Right ventricle myocardium inferior (tissue), 1 donor: ENCODE measurements at regions not wholly inside any gene's neighbourhood (a gene's known extent, or its start where the extent isn't known, plus 50 kb on each side); places are given as distances from the start of the nearest gene placed in this dataset.
"Not testable (repeated sequence)": the region's sequence is repeated elsewhere in the genome, so short reads cannot be mapped to it uniquely, and the experiment has no call there.

Source experiments
- ATAC-seq: fragments of 200-7000 bp; cut with Tn5 transposase; one replicate; pipeline ENCODE4 v1.9.1; 2020; ENCODE audit warnings: mild to moderate bottlenecking, moderate library complexity
- DNase-seq: peaks from one replicate; pipeline ENCODE4 v3.0.0; 2021; ENCODE audit errors: missing footprints
- intact Hi-C: fragments of 100-400 bp; cut with DNase I; formaldehyde crosslinking; loops from one replicate; pipeline ENCODE4 v1.11.0; 2022
- donor health status: DM: no; HTN: yes; CAD: no; lungs with severe emphysema.

DNA sequence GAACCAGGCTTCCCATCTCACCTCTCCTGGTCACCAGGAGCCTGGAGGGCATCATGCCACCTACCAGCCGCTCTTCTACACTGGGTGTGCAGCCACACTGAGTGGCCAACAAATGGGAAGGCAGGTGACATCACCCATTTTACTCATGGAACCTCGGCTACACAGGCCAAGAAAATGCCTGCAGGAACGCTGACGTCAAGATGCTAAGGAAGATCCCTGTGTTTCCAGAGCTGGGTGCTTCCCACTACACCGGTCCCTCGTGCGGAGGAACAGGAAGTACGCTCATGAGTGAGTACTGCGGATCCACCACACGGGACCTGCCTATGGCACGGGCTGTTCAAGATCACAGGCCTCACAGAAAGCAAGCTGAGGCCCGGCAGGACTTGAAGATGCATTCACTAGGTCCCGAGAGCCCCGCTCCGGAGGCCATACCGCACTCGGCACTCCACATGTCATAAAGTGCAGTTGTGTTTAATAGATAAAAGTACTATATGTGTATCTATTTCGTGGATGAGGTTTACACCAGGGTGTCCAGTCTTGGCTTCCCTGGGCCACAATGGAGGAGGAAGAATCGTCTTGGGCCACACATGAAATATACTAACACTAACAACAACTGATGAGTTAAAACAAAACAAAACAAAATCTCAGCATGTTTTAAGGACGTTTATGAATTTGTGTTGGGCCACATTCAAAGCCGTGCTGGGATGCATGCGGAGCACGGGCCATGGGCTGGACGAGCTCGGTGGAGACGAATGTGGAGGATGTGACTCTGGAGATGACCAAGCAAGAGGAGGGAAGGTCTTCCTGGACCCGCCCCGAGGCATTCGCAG is 257.9 kb downstream of the THBS2 start:
- intact Hi-C loops = no loop called here
- no peak for DNase-seq
- no peak for ATAC-seq

DNA sequence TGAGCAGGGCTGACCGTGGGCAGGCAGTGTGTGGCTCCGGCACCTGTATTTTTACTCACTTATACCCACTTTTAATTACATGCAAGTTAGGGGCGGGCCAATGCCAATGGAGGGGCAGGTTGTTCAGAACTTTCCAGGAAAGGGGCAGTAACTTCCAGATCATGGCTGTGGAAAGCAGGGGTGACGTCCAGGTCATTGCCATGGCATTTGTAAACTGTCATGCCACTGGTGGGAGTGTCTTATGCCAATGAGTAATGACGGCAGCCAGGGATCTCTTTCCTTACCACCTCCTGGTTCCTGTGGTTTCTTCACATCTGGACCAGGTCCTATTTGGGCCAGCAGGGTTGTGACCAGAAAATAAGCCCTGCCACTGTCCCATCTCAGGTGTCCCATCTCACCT is 258.7 kb downstream of the THBS2 start:
- ATAC-seq (no peak), DNase-seq (no peak)
- intact Hi-C loops = no loop called here

DNA sequence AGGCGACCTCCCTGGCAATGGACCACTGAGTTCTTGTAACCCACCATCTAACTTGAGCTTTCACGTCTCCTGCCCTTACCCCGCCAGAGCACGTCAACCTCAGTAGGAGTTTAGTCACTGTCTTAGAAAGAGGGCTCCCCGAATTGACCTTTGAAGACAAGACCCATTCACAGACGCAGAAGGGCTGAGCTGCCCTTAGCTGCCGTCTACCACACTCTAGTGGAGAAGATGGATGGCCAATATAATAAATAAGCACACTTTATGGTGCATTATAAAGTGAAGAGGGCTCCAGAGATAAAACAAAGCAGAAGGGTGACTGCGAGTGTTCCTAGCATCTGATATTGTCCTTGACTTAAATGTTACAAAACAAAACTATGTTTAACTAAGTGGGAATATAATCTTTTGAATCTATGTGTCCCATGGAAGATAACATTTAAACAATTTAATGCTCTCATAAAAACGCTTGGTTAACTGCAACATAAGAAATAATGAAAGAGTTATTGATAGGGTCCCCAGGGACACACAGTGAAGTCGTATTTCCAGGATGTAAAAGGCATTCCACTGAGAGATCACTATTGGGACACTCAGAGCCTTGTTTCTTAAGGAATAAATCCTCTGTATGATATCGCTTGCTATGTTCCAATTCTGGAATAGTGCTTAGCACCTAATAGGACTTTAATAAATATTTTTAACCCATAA is 261.1 kb downstream of the THBS2 start:
- no peak for DNase-seq
- ATAC-seq = no peak
- intact Hi-C loops = no loop called here

DNA sequence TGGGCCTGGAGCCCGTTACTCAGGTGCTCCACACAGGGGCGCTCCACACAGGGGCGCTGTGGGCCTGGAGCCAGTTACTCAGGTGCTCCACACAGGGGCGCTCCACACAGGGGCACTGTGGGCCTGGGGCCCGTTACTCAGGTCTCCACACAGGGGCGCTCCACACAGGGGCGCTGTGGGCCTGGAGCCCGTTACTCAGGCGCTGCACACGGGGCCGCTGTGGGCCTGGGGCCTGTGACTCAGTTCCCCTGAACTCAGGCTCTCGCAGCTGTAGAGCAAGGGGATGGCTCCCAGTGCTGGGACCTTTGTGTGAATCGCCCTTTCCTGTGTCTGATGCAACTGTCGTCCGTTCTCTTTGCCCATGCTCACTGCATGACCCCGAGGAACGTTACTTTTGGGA is 262.0 kb downstream of the THBS2 start:
- ATAC-seq, intact Hi-C loops, DNase-seq: not testable (repeated sequence)

GRCh38 chr6:168990019-168990751 is 263.5 kb downstream of the THBS2 start:
- DNase-seq = no peak
- intact Hi-C loops = no loop called here
- no peak for ATAC-seq

- intact Hi-C loops = no loop called here
- no peak for ATAC-seq
- no peak for DNase-seq
Measured at GRCh38 chr6:168989421-168989820, 264.2 kb downstream of the THBS2 start.

DNA sequence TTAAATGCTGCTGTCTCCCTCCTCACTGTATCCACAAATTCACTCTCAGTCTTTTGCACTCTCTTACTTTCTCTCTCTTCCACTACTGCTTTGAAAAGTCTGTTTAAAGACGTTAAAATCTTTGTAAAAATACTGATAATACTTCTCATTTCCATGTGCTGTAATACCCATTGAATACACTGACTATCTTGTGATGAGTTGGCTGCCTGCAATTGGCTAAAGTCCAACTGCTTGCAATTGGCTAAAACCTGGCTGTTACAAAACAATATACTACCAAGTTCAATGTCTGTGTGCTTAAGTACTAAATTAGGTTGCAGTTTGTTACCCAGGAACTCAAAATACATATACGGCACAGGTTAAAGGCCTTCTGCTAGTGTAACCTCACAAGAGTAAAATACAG is 264.8 kb downstream of the THBS2 start:
- ATAC-seq (peak; percentile 39), DNase-seq (no peak)
- intact Hi-C loops = no loop called here

DNA sequence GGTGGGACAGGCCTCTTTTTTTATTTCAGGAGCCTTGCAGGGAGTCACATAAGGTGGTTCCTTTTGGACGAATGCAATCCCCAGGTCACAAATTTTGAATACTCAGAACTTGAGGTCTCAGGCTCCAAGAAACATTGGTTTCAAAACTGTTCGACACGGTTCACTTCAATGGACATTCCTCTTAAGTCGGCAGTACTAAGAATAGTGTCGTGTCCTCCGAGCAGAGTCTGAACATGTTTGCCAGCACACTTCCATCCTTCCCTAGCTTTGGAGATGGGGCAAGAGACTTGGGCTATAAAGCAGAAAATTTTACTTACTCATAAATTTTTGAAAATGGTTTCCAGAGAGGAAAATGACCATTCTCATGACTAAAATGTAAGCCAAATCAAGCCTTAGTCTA is 265.4 kb downstream of the THBS2 start:
- ATAC-seq (no peak), DNase-seq (no peak)
- intact Hi-C loops = no loop called here

GRCh38 chr6:168985705-168986104 is 267.9 kb downstream of the THBS2 start:
- intact Hi-C loops = no loop called here
- ATAC-seq = no peak
- no peak for DNase-seq

- ATAC-seq (no peak), DNase-seq (no peak)
- intact Hi-C loops = no loop called here
Measured at GRCh38 chr6:168983925-168984324, 269.7 kb downstream of the THBS2 start.

- ATAC-seq = no peak
- no peak for DNase-seq
- intact Hi-C loops = no loop called here
Measured at GRCh38 chr6:168981187-168981586, 272.5 kb downstream of the THBS2 start.

DNA sequence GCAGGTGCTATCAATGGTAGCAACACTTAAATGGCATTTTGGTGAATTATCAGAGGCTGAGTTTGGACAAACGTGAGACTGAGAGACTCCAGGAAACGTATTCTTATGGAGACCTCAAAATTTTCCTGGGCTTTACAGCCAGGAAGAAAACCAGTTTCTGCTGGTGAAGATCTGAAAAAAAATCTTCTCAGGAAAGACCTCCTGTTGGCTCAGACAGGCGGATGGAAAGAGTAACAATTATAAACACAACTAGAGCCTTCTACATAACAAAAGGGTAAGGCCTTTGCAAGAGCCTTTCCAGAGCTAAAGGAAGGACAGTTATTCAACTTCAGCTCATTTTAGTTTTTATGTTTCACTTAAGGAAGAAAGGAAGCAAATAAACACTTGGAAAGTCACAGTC is 274.4 kb downstream of the THBS2 start:
- DNase-seq (no peak), ATAC-seq (no peak)
- intact Hi-C loops = no loop called here

- ATAC-seq (no peak), DNase-seq (no peak)
- intact Hi-C loops = no loop called here
Measured at GRCh38 chr6:168972128-168972527, 281.5 kb downstream of the THBS2 start.

DNA sequence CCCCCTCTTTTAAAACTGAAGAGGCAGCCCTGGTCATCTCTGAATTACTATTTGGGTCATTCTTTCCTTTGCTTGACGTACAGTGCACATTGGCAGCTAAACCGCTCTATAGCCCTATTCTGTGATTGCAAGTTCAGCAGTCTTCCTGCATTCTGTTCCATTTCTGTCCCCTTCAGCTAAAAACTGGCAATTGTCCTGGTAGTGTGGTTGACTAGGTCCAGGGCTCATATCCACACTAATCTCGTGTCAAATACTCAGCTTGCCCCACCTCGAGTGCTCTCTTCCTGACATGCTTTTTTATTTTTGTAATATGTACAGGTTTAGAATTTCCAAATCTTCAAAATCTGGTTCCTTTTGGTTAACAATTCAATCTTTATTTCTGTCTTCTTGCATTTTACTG is 282.1 kb downstream of the THBS2 start:
- DNase-seq (no peak), ATAC-seq (no peak)
- intact Hi-C loops = no loop called here

DNA sequence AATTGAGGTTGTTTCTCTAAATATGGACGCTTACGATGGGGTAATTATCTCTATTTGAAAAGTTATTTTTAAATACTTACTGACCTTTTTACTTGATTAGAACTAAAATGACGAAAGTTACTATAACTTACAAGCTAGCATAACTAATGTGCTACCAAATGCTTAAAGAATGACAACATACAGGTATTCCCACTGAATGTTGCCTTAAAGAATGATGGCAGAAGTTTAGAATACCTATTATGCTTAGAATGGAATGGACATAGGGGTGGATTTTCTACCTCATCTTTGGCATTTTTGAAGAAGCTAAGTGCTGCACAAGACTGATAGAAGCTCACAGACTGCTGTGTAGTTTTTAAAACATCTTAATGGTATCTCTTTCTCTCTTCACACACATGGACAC is 284.8 kb downstream of the THBS2 start:
- intact Hi-C loops = no loop called here

GRCh38 chr6:168968228-168968627 is 285.4 kb downstream of the THBS2 start:
- DNase-seq (no peak), ATAC-seq (peak; percentile 86)
- intact Hi-C loops = no loop called here

More for the DNA sequence above, 284.8 kb downstream of the THBS2 start:
- DNase-seq (no peak), ATAC-seq (no peak)

DNA sequence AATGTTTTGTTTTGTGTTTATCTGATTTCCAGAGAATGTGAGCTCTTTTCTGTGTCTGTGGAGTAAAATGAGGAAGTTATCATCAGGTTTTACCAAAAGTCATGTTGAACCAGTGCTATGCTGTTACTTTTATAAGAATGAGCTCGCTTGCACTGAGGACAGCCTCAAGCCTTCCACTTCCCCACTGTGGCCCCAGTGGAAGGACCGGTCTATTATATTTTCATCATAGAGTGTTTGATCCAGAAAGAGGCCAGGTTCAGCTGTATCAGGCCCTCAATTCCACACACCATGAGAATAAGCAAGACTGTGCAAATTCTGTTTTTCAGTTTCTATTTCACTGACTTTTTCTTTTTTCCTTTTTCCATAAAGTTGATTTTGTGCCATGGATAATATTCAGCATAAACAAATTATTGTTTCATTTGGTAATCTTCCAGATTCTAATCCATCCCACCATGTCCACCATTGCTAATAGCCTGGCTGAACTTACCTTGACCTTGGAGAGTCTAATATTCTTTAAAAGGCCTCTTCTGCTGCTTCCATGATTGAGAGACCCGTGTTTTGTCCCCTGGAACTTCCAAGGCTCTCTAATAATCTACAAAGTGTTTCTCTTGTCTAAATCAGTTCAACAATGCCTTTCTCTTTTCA is 286.2 kb downstream of the THBS2 start:
- ATAC-seq (no peak), DNase-seq (no peak)
- intact Hi-C loops = no loop called here

- intact Hi-C loops = no loop called here
- DNase-seq (no peak), ATAC-seq (no peak)
Measured at GRCh38 chr6:168964138-168964835, 289.4 kb downstream of the THBS2 start.

GRCh38 chr6:168962886-168963285 is 290.8 kb downstream of the THBS2 start:
- no peak for ATAC-seq
- intact Hi-C loops = no loop called here
- no peak for DNase-seq
